Effector memory CD4-positive, alpha-beta T cell (primary cell): ENCODE measurements at regions not wholly inside any gene's neighbourhood (a gene's known extent, or its start where the extent isn't known, plus 50 kb on each side); places are given as distances from the start of the nearest gene placed in this dataset.

ENCODE experiments used
- DNase-seq, 3 donors: peaks; one replicate each; pipeline ENCODE4 v3.0.0-alpha.2; 2020
- H3K27ac ChIP-seq: 2 replicates; pipeline ENCODE4 v1.7.0; 2013; ENCODE audit warnings: mild to moderate bottlenecking, low read length, moderate library complexity; ENCODE audit not compliant: insufficient read depth, poor library complexity, severe bottlenecking
- H3K27me3 ChIP-seq: replicated peaks from 2 replicates; pipeline ENCODE4 v1.7.0; 2013; ENCODE audit warnings: mild to moderate bottlenecking, low read length; ENCODE audit not compliant: insufficient read depth, control insufficient read depth, poor library complexity, severe bottlenecking
- H3K36me3 ChIP-seq: 2 replicates; pipeline ENCODE4 v1.7.0; 2013; ENCODE audit warnings: mild to moderate bottlenecking, low read length, moderate library complexity; ENCODE audit not compliant: control insufficient read depth, insufficient read depth
- H3K4me1 ChIP-seq: 2 replicates; pipeline ENCODE4 v1.7.0; 2013; ENCODE audit warnings: low read length, mild to moderate bottlenecking; ENCODE audit not compliant: control insufficient read depth, insufficient read depth, poor library complexity, severe bottlenecking
- H3K4me3 ChIP-seq: 2 replicates; pipeline ENCODE4 v1.7.0; 2013; ENCODE audit warnings: low read length, low read depth, mild to moderate bottlenecking; ENCODE audit not compliant: insufficient read depth, poor library complexity, severe bottlenecking
- H3K9me3 ChIP-seq: 2 replicates; pipeline ENCODE4 v1.7.0; 2013; ENCODE audit warnings: mild to moderate bottlenecking, low read length, moderate library complexity; ENCODE audit not compliant: control insufficient read depth

DNA sequence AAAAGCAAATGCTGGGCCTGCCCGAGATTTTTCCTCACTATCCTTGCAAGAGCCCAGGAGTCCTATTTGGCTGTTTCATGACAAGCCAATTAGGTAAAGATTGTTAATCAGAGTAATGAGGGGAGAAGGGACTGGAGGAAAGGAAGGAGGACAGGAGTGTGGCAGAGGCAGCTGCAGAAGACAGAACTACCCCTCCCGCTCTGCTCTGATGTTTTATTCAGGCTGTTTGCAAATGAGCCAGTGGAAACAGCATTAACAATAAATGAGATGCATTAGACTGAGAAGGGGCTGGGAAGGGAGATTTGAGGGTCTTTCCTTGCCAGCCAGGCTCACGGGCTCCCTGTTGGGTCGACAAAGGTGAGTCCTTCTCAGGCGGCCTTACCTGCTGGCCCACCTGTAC, 421.0 kb upstream of the CCDC196 start:
- Histone ChIP-seq H3K27me3 (no peaks in the 10 kb centered on the region), H3K27ac (no peak overlapping the region), H3K4me3 (no peak overlapping the region), H3K4me1 (no peaks in the 10 kb centered on the region), H3K36me3 (no peaks in the 10 kb centered on the region), H3K9me3 (no peaks in the 10 kb centered on the region)
- no peak for DNase-seq

GRCh38 chr14:66066981-66067776, 419.0 kb upstream of the CCDC196 start:
- DNase-seq, result no peak
- Histone ChIP-seq H3K36me3 (no peaks in the 10 kb centered on the region), H3K4me1 (no peaks in the 10 kb centered on the region), H3K27ac (no peak overlapping the region), H3K4me3 (no peak overlapping the region), H3K9me3 (no peaks in the 10 kb centered on the region), H3K27me3 (no peaks in the 10 kb centered on the region)

DNA sequence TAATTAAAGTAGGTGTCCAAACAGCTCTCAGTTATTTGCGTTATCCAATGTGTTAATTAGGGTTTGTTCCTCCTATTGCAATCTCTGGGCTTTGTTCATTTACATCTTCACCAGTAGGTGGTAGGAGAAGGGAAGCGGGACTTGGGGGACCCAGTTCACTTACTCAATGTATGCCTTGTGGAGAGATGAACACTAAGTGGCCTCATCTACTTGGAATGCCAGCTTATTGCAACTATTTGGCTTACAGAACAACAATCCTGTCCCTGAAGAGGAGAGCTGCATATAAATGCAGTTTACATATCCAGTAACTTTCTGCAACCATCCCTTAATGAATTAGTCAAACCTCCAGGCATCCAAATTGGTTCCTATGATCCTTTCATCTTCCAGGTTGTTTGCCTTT, 417.1 kb upstream of the CCDC196 start:
- Histone ChIP-seq H3K27ac (no peak overlapping the region), H3K4me1 (no peaks in the 10 kb centered on the region), H3K9me3 (no peaks in the 10 kb centered on the region), H3K27me3 (no peaks in the 10 kb centered on the region), H3K4me3 (no peak overlapping the region), H3K36me3 (no peaks in the 10 kb centered on the region)
- DNase-seq, result no peak

GRCh38 chr14:66069830-66070541, 416.2 kb upstream of the CCDC196 start:
- no peak for DNase-seq
- Histone ChIP-seq H3K36me3 (no peaks in the 10 kb centered on the region), H3K4me3 (no peak overlapping the region), H3K27me3 (no peaks in the 10 kb centered on the region), H3K4me1 (no peaks in the 10 kb centered on the region), H3K9me3 (no peaks in the 10 kb centered on the region), H3K27ac (no peak overlapping the region)

DNA sequence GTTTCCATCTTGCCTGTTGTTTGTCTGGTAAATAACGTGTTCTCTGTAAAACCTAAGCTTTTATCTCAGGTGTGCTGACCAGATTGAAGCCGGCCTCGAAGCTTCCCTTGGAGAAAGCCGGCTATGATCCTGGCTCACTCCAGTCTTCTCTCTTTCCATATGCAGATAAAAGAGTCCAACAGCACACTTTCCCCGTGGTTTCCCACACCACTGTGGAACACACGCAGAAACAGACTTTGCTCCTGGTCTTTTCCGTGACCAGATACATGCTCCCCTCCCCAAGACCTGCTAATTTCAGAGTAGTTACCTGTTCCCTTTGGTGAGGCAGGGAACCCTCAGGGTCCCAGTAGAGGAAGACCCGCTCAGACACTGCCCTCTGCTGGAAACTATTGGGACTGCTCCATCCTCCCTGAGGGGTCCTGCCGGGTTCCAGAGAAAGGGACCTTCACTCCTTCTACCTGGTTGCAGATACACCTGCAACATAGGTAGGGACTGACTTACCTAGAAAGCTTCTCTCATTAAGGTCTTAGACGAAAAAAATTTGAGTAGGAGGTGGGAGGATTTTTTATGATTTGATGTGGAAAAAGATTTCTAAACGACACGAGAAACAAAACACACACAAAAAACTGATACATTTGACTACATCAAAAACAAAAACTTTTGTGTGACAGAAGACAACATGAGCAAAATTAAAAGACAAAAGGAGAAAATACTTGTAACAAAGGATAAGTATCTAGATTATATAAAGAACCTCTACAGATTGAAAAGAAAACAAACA, 415.4 kb upstream of the CCDC196 start:
- no peak overlapping the region for H3K27ac ChIP-seq
- H3K27me3 ChIP-seq, result no peaks in the 10 kb centered on the region
- H3K4me1 ChIP-seq, result no peaks in the 10 kb centered on the region
- H3K4me3 ChIP-seq, result no peak overlapping the region
- no peaks in the 10 kb centered on the region for H3K36me3 ChIP-seq
- no peaks in the 10 kb centered on the region for H3K9me3 ChIP-seq
- peak; percentile 33 to 55 (median 38) for DNase-seq

DNA sequence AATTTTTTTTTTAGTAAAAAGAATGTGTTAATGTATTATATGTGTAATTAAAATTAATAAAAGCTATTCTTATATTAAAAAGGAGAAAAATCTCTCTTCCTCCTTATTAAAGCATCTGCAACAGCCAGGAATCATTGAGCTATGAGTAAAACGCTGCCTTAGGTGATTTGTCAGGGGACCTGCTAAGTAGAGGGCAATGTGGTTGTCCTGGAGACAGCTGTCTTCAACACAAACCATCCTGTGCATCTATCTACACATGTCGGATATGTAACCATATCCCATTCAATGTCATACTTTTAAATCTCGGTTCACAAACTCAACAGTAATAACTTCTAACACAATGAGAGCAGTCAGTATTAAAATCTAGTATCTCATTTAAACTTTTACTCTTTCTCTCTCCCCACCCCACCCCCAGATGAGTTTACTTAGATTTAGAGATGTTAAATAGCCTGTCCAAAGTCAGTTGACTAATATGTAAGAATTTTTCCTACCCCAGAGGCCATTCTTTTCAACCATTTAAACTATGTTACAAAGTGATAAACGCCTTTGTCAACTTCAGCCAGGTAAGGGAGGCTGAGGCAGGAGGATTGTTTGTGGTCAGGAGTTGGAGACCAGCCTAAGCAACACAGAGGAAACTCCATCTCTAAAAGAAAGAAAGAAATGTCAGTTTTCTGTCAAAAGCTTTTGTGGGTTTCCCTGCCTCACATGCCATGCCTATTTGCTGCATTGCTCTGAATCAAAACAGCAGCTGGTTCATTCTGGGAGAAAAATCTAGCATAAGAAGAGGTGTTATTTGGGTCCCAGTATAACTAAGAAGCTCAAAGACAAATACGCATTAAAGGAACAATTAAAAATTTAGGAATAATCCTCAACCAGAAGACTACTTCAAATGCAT, 413.7 kb upstream of the CCDC196 start:
- H3K36me3 ChIP-seq, result no peaks in the 10 kb centered on the region
- H3K4me1 ChIP-seq, result no peaks in the 10 kb centered on the region
- H3K27me3 ChIP-seq, result no peaks in the 10 kb centered on the region
- H3K4me3 ChIP-seq, result no peak overlapping the region
- H3K27ac ChIP-seq, result no peak overlapping the region
- no peak for DNase-seq
- no peaks in the 10 kb centered on the region for H3K9me3 ChIP-seq

DNA sequence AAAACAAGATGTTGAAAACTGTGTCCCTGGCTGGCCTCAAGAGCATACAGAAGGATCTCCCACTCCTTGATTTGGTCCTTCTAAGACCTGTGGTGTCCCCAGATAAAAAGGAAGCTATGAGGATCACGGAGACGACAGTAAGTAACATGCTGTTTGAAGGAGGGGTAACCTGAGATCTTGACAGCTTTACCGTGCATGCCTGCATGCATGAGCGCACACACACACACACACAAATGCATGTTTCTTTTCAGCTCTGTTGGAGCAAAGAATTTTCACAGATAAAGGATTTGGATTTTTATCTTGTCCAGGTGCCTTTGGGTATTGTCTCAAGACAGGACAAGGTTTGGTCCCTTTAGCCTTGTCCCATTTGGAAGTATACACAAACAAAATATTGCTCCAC, 411.6 kb upstream of the CCDC196 start:
- no peaks in the 10 kb centered on the region for H3K4me1 ChIP-seq

DNA sequence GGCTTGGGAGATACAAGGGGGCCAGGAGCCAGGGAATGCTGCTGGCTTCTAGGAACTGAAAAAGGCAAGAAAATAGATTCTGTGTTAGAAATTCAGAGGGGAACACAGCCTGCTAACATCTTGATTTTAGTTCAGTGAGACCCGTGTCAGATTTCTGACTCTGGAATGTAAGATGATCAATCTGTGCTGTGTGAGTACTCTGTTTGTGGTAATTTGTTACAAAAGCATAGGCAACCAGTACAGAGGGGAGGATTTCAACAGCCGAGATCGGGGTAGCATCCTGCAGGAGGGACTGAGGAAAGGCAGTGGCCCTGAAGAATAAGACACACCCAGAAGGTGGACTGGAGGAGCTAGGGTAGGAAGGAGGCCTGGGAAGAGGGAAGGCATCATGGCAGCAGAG, 410.0 kb upstream of the CCDC196 start:
- Histone ChIP-seq H3K9me3 (no peaks in the 10 kb centered on the region), H3K27me3 (no peaks in the 10 kb centered on the region), H3K4me1 (no peaks in the 10 kb centered on the region), H3K36me3 (no peaks in the 10 kb centered on the region), H3K4me3 (no peak overlapping the region), H3K27ac (no peak overlapping the region)
- no peak for DNase-seq

More for the DNA sequence above, 411.6 kb upstream of the CCDC196 start:
- H3K9me3 ChIP-seq, result no peaks in the 10 kb centered on the region
- no peak for DNase-seq
- H3K27me3 ChIP-seq, result no peaks in the 10 kb centered on the region
- H3K4me3 ChIP-seq, result no peak overlapping the region
- no peak overlapping the region for H3K27ac ChIP-seq
- no peaks in the 10 kb centered on the region for H3K36me3 ChIP-seq

DNA sequence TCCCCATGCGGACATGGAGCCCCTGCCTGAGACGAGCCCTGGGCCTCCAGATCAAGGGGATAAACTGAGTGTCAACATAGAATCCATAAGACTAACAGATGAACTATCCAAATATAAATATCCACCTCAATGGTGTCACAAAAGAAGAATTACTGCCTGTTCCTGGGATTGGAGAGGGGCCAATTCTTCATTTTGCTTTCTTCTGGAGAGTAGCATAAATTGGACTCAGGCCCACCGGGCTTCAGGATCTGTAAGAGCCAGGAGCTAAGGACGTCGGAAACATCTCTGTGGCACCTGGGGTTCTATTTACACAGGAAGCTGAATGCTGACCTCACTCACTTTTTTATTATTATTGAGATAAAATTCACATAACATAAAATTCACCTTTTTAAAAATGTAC, 408.2 kb upstream of the CCDC196 start:
- H3K4me3 ChIP-seq, result no peak overlapping the region
- DNase-seq, result no peak
- H3K9me3 ChIP-seq, result no peaks in the 10 kb centered on the region
- no peaks in the 10 kb centered on the region for H3K36me3 ChIP-seq
- H3K27ac ChIP-seq, result no peak overlapping the region
- H3K27me3 ChIP-seq, result no peaks in the 10 kb centered on the region
- H3K4me1 ChIP-seq, result no peaks in the 10 kb centered on the region
